Lower leg skin (tissue), 4 donors: ENCODE measurements at regions not wholly inside any gene's neighbourhood (a gene's known extent, or its start where the extent isn't known, plus 50 kb on each side); places are given as distances from the start of the nearest gene placed in this dataset.

Experiments used
- DNase-seq, 2 donors: peaks; one replicate each; pipeline ENCODE4 v3.0.0-alpha.2; 2019; ENCODE audit warnings: low spot score in 2 of 2
- H3K4me3 ChIP-seq: fragments of 200-600 bp; sonication (generic); 2 replicates; pipeline ENCODE4 v1.5.1; 2017; ENCODE audit warnings: mild to moderate bottlenecking, low read depth; ENCODE audit not compliant: poor library complexity, severe bottlenecking
- CTCF ChIP-seq, 3 donors: fragments of 450-650 bp; IDR thresholded peaks; one replicate each; pipeline ENCODE4 v1.5.1; 2016; ENCODE audit warnings: antibody characterized with exemption in 3 of 3, mild to moderate bottlenecking in 3 of 3, moderate library complexity in 2 of 3
- POLR2A ChIP-seq, 2 donors: fragments of 450-650 bp; IDR thresholded peaks; one replicate each; pipeline ENCODE4 v1.6.1; 2016 to 2017; ENCODE audit warnings: antibody characterized with exemption in 2 of 2, mild to moderate bottlenecking in 1 of 2, moderate library complexity in 1 of 2
- WGBS, 2 donors: methylation state at CpG; one replicate each; pipeline ENCODE4 v1.1.5; 2018; 5-methylcytosine and 5-hydroxymethylcytosine counted together
- intact Hi-C: fragments of 100-400 bp; cut with DNase I; formaldehyde crosslinking; loops from one replicate; pipeline ENCODE4 v1.15.0; 2023; ENCODE audit warnings: low total_unique reads

GRCh38 chr15:100737214-100737613 lies 134.8 kb downstream of the ASB7 start:
- WGBS, 2 donors = 95 to 97% methylated on average over 12 of the region's 12 CpGs
- DNase-seq = peak in 1 of 2 donors; percentile 54
- intact Hi-C loops = no loop called here
- H3K4me3 ChIP-seq = no peak overlapping the region
- no peak for TF ChIP-seq POLR2A (IDR thresholded peaks at IDR 0.05)
- TF ChIP-seq CTCF (IDR thresholded peaks at IDR 0.05) = no peak

DNA sequence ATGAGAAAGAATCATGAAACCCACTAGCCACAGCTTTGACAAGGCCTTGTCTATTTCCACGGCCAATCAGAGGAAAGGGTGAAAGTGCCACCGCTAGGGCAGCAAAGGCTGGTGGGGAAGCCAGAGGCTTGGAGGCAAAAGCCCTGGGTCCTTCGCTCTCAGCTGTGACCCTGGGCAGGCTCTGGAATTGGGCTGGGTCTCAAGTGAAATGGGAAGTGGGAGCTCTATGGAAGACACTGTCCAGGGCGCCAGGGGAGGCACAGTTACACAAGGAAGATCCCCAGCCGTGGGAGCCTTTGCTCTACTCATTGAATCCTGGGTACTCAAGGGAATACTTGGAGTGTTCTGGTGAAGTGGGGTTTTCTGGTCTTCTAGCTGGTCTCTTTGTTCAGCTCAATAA lies 136.2 kb downstream of the ASB7 start:
- no peak overlapping the region for H3K4me3 ChIP-seq
- 92 to 97% methylated on average over 5 of the region's 5 CpGs for WGBS, 2 donors
- intact Hi-C loops = no loop called here
- DNase-seq = peak in 1 of 2 donors; percentile 60
- TF ChIP-seq CTCF (IDR thresholded peaks at IDR 0.05) (no peak), POLR2A (IDR thresholded peaks at IDR 0.05) (no peak)

DNA sequence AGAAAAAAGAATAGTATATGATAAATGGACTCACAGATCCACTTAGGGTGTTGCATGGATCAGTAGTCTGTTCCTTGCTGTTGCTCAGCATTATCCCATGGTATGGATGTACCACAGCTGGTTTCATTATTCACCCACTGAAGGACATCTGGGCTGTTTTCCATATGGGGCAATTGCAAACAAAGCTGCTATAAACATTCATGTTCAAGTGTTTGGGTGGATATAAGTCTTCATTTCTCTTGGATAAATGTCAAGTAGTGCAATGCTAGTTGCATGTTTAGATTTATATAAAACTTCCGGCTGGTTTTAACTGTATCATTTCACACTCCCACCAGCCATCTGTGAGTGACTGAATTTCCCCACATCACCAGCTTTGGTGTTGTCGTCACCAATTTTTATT lies 137.7 kb downstream of the ASB7 start:
- intact Hi-C loops = no loop called here
- DNase-seq = no peak
- TF ChIP-seq POLR2A (IDR thresholded peaks at IDR 0.05) = no peak
- no peak for TF ChIP-seq CTCF (IDR thresholded peaks at IDR 0.05)
- 78% methylated on average over 2 of the region's 2 CpGs for WGBS, 2 donors
- no peak overlapping the region for H3K4me3 ChIP-seq

GRCh38 chr15:100751585-100751984 lies 128.0 kb upstream of the ALDH1A3 start:
- TF ChIP-seq POLR2A (IDR thresholded peaks at IDR 0.05) = no peak
- TF ChIP-seq CTCF (IDR thresholded peaks at IDR 0.05) = no peak
- no peak overlapping the region for H3K4me3 ChIP-seq
- DNase-seq = peak in 1 of 2 donors; percentile 42
- WGBS, 2 donors = 89 to 98% methylated on average over 3 of the region's 3 CpGs
- intact Hi-C loops = no loop called here

DNA sequence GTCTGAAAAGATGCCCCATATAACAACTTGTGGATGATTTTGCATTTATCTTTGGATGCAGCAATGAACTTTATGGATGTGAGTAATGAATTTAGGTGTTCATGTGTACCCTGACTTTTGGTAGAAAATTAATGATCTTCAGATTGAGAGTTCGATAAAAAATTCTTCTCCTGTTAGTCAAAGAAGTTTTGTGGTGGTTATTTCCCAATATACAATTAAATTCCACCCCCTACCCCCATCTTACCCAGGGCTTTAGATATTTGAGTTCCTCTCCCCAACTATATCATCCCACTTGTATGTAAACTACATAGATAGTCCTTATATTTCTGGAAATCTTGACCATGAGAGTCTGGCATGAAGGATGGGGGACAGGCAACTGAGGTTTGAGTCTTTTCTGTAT lies 126.1 kb upstream of the ALDH1A3 start:
- TF ChIP-seq POLR2A (IDR thresholded peaks at IDR 0.05) (no peak), CTCF (IDR thresholded peaks at IDR 0.05) (no peak)
- WGBS, 2 donors = 83 to 97% methylated on average over 1 of the region's 1 CpG

GRCh38 chr15:100757661-100758060 lies 122.0 kb upstream of the ALDH1A3 start:
- TF ChIP-seq POLR2A (IDR thresholded peaks at IDR 0.05) (no peak), CTCF (IDR thresholded peaks at IDR 0.05) (no peak)
- H3K4me3 ChIP-seq = no peak overlapping the region
- WGBS, 2 donors = 41 to 53% methylated on average over 1 of the region's 1 CpG
- intact Hi-C loops = no loop called here
- no peak for DNase-seq

More for the DNA sequence above, 126.1 kb upstream of the ALDH1A3 start:
- intact Hi-C loops = no loop called here
- no peak for DNase-seq
- H3K4me3 ChIP-seq = no peak overlapping the region
